LNCaP clone FGC (cell line): ENCODE measurements at regions not wholly inside any gene's neighbourhood (a gene's known extent, or its start where the extent isn't known, plus 50 kb on each side); places are given as distances from the start of the nearest gene placed in this dataset.

Experiments
- DNase-seq: peaks from one replicate; pipeline ENCODE4 v3.0.0-alpha.2; 2011; ENCODE audit warnings: low read depth
- H3K4me3 ChIP-seq: 2 replicates; pipeline ENCODE4 v1.5.1; 2011; ENCODE audit warnings: mild to moderate bottlenecking, low read depth, low read length, control low read depth
- TF ChIP-seq, protein P1 (sequence below): IDR thresholded peaks from 2 replicates; pipeline ENCODE4 v1.5.1; 2012; ENCODE audit warnings: mild to moderate bottlenecking; ENCODE audit not compliant: control insufficient read depth, insufficient read depth; ENCODE audit errors: extremely low read depth

- TF ChIP-seq, protein P1, sequence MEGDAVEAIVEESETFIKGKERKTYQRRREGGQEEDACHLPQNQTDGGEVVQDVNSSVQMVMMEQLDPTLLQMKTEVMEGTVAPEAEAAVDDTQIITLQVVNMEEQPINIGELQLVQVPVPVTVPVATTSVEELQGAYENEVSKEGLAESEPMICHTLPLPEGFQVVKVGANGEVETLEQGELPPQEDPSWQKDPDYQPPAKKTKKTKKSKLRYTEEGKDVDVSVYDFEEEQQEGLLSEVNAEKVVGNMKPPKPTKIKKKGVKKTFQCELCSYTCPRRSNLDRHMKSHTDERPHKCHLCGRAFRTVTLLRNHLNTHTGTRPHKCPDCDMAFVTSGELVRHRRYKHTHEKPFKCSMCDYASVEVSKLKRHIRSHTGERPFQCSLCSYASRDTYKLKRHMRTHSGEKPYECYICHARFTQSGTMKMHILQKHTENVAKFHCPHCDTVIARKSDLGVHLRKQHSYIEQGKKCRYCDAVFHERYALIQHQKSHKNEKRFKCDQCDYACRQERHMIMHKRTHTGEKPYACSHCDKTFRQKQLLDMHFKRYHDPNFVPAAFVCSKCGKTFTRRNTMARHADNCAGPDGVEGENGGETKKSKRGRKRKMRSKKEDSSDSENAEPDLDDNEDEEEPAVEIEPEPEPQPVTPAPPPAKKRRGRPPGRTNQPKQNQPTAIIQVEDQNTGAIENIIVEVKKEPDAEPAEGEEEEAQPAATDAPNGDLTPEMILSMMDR: no peak
- no peak for DNase-seq
Observed at GRCh38 chr4:71841336-71841735, 57.5 kb upstream of the GC start.

GRCh38 chr4:71847300-71847699, 63.4 kb upstream of the GC start:
- TF ChIP-seq, protein P1: no peak

More at GRCh38 chr4:71841336-71841735, 57.5 kb upstream of the GC start:
- no peak overlapping the region for H3K4me3 ChIP-seq

GRCh38 chr4:71855944-71856343, 72.1 kb upstream of the GC start:
- TF ChIP-seq, protein P1: no peak
- DNase-seq: no peak
- H3K4me3 ChIP-seq: no peak overlapping the region

More at GRCh38 chr4:71847300-71847699, 63.4 kb upstream of the GC start:
- no peak overlapping the region for H3K4me3 ChIP-seq
- DNase-seq: no peak

DNA sequence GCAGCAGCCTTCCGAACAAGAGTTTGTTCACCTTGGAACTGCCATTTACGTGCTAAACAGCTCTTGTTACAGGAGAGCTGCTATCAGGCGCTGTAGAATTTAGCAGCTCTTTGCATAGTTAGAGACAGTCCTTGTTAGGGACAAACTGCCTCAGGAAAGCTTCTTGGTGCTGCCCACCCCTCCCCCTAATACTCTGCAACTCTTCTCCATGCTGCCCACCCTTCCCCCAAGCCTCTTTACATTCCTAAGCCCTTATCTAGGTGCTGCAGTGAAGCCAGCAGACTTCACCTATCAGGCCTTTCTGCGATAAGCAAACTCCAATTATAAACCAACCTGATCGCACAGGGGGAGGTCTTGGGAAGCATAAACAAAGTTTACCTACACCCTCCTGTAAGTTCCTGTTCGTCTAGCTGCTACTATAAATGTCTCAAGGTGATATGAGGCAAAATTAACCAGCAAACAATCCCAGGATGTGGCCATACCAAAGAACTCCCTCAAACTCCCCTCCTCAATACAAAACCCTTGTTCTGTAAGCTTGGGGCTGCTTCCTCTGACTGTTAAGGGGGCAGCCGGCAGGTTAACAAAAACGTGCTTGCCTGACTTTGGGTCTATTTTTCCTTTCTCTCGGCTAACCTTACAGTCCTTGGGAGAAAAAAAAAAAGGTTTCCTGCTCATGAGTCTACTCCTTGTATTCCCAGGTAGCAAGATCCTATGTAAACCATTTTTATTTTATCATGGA, 74.0 kb upstream of the GC start:
- DNase-seq: no peak
- TF ChIP-seq, protein P1: no peak
- H3K4me3 ChIP-seq: no peak overlapping the region

- TF ChIP-seq, protein P1: no peak
Observed at GRCh38 chr4:71860643-71861042, 76.8 kb upstream of the GC start.

DNA sequence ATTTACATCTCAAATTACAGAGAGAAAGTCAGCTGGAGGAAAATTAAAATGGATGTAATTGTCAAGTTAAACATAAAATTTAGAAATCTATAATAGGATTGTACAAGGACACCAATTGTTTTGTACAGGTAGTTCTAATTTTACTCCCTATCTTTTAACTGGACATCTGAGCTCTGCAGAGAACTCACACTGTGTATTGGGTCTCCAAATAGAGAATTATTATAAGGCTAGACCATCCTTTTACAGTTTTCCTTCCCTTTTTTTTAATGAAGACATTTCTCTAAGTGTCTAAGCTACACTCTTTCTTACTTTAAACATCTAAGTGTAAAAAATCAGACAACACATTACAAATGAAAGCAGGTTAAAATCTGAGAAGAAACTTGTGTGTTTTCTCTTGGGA, 78.4 kb upstream of the GC start:
- DNase-seq: no peak
- TF ChIP-seq, protein P1: no peak
- H3K4me3 ChIP-seq: no peak overlapping the region

More at GRCh38 chr4:71860643-71861042, 76.8 kb upstream of the GC start:
- H3K4me3 ChIP-seq: no peak overlapping the region
- no peak for DNase-seq

DNA sequence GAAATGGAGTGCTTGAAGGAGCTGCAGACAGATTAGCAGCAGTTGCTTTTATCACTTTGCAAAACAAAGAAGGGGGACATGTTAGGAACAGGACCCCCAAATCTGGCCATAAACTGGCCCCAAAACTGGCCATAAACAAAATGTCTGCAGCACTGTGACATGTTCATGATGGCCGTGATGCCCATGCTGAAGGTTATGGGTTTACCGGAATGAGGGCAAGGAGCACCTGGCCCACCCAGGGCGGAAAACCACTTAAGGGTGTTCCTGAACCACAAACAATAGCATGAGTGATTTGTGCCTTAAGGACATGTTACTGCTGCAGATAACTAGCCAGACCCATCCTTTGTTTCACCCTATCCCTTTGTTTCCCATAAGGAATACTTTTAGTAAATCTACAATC, 79.6 kb upstream of the GC start:
- TF ChIP-seq, protein P1: no peak
- no peak overlapping the region for H3K4me3 ChIP-seq
- no peak for DNase-seq
